Panc1 (cell line): ENCODE measurements at regions not wholly inside any gene's neighbourhood (a gene's known extent, or its start where the extent isn't known, plus 50 kb on each side); places are given as distances from the start of the nearest gene placed in this dataset.
"Not testable (repeated sequence)": the region's sequence is repeated elsewhere in the genome, so short reads cannot be mapped to it uniquely, and the experiment has no call there.

ENCODE experiments used
- ATAC-seq: fragments of 200-7000 bp; cut with Tn5 transposase; 2 replicates; pipeline ENCODE4 v1.9.1; 2020; ENCODE audit warnings: mild to moderate bottlenecking, moderate library complexity
- BruUV-seq: library from RNA; stranded (reverse); fragments of 400-500 nt; replicated peaks from 2 replicates; lab custom pipeline; 2021; lab: Mats Ljungman, UMichigan
- CTCF ChIA-PET: fragments of 300-600 bp; sonication (Branson Sonifier 250); formaldehyde crosslinking; loops from one replicate; lab custom pipeline; 2022; ENCODE audit warnings: antibody characterized with exemption; lab: Charles Lee
- POLR2A ChIA-PET: fragments of 300-600 bp; sonication (Branson Sonifier 250); formaldehyde crosslinking; loops from one replicate; lab custom pipeline; 2022; ENCODE audit warnings: antibody characterized with exemption; lab: Charles Lee
- DNase-seq: peaks from one replicate; pipeline ENCODE4 v3.0.0-alpha.2; 2010; ENCODE audit warnings: low read depth, low spot score
- H3K27ac ChIP-seq: 2 replicates; pipeline ENCODE4 v1.5.1; 2011; ENCODE audit warnings: mild to moderate bottlenecking, low read length, inconsistent platforms
- H3K27me3 ChIP-seq: fragments of 200-500 bp; sonication (Bioruptor generic); 2 replicates; pipeline ENCODE4 v1.6.0; 2014; ENCODE audit warnings: low read length, inconsistent platforms; ENCODE audit not compliant: control insufficient read depth, insufficient read depth
- H3K36me3 ChIP-seq: fragments of 200-500 bp; sonication (Bioruptor generic); 2 replicates; pipeline ENCODE4 v1.5.1; 2014; ENCODE audit warnings: inconsistent platforms, mild to moderate bottlenecking, low read length, moderate library complexity; ENCODE audit not compliant: control insufficient read depth, insufficient read depth
- H3K4me1 ChIP-seq: 2 replicates; pipeline ENCODE4 v1.5.1; 2011; ENCODE audit warnings: inconsistent platforms, mild to moderate bottlenecking, low read length, moderate library complexity; ENCODE audit not compliant: control insufficient read depth, insufficient read depth
- H3K4me3 ChIP-seq, 2 experiments: 2 replicates each; pipeline ENCODE4 v1.5.1; 2011 to 2012; ENCODE audit warnings: low read depth in 2 of 2, low read length in 2 of 2, mild to moderate bottlenecking in 2 of 2, inconsistent platforms in 1 of 2, moderate library complexity in 1 of 2
- H3K9me3 ChIP-seq: fragments of 200-500 bp; sonication (Bioruptor generic); 2 replicates; pipeline ENCODE4 v1.5.1; 2014; ENCODE audit warnings: low read depth, mild to moderate bottlenecking, inconsistent platforms, low read length, moderate library complexity; ENCODE audit not compliant: control insufficient read depth, insufficient read depth
- CTCF ChIP-seq: fragments of 450-650 bp; IDR thresholded peaks from 2 replicates; pipeline ENCODE4 v1.5.1; 2017; ENCODE audit warnings: mild to moderate bottlenecking
- POLR2AphosphoS5 ChIP-seq: IDR thresholded peaks from 2 replicates; pipeline ENCODE4 v1.6.1; 2012; ENCODE audit warnings: mild to moderate bottlenecking, low read depth, low read length, moderate library complexity
- REST ChIP-seq, 2 experiments: IDR thresholded peaks; 2 replicates each; pipeline ENCODE4 v1.6.1; 2011 to 2012; ENCODE audit warnings: low read depth in 2 of 2, control low read depth in 1 of 2, low read length in 1 of 2, mild to moderate bottlenecking in 1 of 2, moderate library complexity in 1 of 2; ENCODE audit not compliant: insufficient read depth in 1 of 2
- SIN3A ChIP-seq: IDR thresholded peaks from 2 replicates; pipeline ENCODE4 v1.6.1; 2012; ENCODE audit warnings: low read depth, mild to moderate bottlenecking, low read length, moderate library complexity, borderline replicate concordance; ENCODE audit not compliant: insufficient read depth
- TCF7L2 ChIP-seq: IDR thresholded peaks from 2 replicates; pipeline ENCODE4 v1.6.1; 2011; ENCODE audit warnings: mild to moderate bottlenecking, low read depth, low read length, inconsistent platforms
- in situ Hi-C: cut with HindIII; loops from 2 replicates; pipeline ENCODE4 v1.10.0; 2016; ENCODE audit warnings: low sequenced_read_pairs, low pct_unique_long_range_greater_than_20kb
- intact Hi-C: fragments of 100-400 bp; cut with micrococcal nuclease; formaldehyde crosslinking; loops from one replicate; pipeline ENCODE4 v1.10.0; 2022; ENCODE audit not compliant: unreplicated experiment

- no peaks in the 10 kb centered on the region for H3K4me1 ChIP-seq
- ATAC-seq (no peak), DNase-seq (no peak)
- ChIA-PET CTCF (no interaction called here), POLR2A (no interaction called here)
- TF ChIP-seq POLR2AphosphoS5 (no peak), SIN3A (no peak), REST (IDR thresholded peaks at IDR 0.05; ENCODE audit: insufficient read depth in 1 of 2, low read depth in 2 of 2, low read length in 1 of 2) (no peak), TCF7L2 (no peak), CTCF (no peak)
- no TSS peak for BruUV-seq
- no peak overlapping the region for H3K27ac ChIP-seq
- H3K9me3 ChIP-seq = no peaks in the 10 kb centered on the region
- no peak overlapping the region for H3K4me3 ChIP-seq
- intact Hi-C loops (no loop called here), in situ Hi-C loops (no loop called here)
- H3K36me3 ChIP-seq = no peaks in the 10 kb centered on the region
- no peaks in the 10 kb centered on the region for H3K27me3 ChIP-seq
Observed at GRCh38 chrX:87425618-87426017, 92.0 kb upstream of the KLHL4 start.

- Histone ChIP-seq H3K36me3 (no peaks in the 10 kb centered on the region), H3K9me3 (no peaks in the 10 kb centered on the region), H3K27ac (no peak overlapping the region), H3K4me3 (no peak overlapping the region), H3K27me3 (no peaks in the 10 kb centered on the region), H3K4me1 (no peaks in the 10 kb centered on the region)
- DNase-seq (no peak), ATAC-seq (no peak)
- BruUV-seq = no TSS peak
- intact Hi-C loops = no loop called here
- POLR2A ChIA-PET = no interaction called here
- in situ Hi-C loops = no loop called here
- no peak for TF ChIP-seq REST (IDR thresholded peaks at IDR 0.05; ENCODE audit: insufficient read depth in 1 of 2, low read depth in 2 of 2, low read length in 1 of 2)
- TF ChIP-seq CTCF = no peak
- no peak for TF ChIP-seq SIN3A
- no peak for TF ChIP-seq POLR2AphosphoS5
- no peak for TF ChIP-seq TCF7L2
- CTCF ChIA-PET = no interaction called here
Observed at GRCh38 chrX:87434618-87435017, 83.0 kb upstream of the KLHL4 start.

GRCh38 chrX:87448613-87449012 lies 69.0 kb upstream of the KLHL4 start:
- H3K4me1 ChIP-seq, H3K27ac ChIP-seq, BruUV-seq, intact Hi-C loops, H3K27me3 ChIP-seq, in situ Hi-C loops, H3K36me3 ChIP-seq, DNase-seq, CTCF ChIA-PET, POLR2A ChIA-PET, ATAC-seq, H3K4me3 ChIP-seq, H3K9me3 ChIP-seq: not testable (repeated sequence)

- BruUV-seq, DNase-seq, H3K27me3 ChIP-seq, POLR2A ChIA-PET, intact Hi-C loops, ATAC-seq, CTCF ChIA-PET, H3K9me3 ChIP-seq, in situ Hi-C loops, H3K4me1 ChIP-seq, H3K4me3 ChIP-seq, H3K36me3 ChIP-seq, H3K27ac ChIP-seq: not testable (repeated sequence)
Observed at GRCh38 chrX:87465757-87466156, 51.8 kb upstream of the KLHL4 start.
